ENCODE measurements at regions not wholly inside any gene's neighbourhood (a gene's known extent, or its start where the extent isn't known, plus 50 kb on each side); places are given as distances from the start of the nearest gene placed in this dataset.

DNA sequence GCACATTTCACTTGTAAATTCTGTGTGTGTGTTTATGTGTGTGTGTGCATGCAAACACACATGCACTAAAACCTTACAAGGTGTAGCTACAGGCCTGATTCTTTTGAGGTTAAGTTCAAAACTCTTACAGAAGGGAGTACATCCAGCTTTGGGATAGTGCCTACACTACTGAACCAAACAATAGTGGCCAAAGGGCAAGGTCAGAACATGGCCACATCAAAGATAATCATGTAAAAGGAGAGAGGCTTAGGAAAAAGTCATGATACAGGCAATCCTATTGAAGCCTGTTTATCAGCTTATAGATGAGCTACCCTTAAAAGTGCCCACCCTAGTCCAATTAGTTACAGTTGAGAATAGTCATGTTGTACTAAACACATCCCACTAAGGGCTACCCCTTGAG lies 139.6 kb downstream of the IDS start:
- H3K36me3 ChIP-seq (ENCODE audit: control insufficient read depth in 2 of 3, insufficient read depth in 3 of 3, low read length in 3 of 3): no peaks in the 10 kb centered on the region
- H3K4me1 ChIP-seq (ENCODE audit: control insufficient read depth in 2 of 3, insufficient read depth in 2 of 3, low read depth in 1 of 3, low read length in 3 of 3): no peaks in the 10 kb centered on the region
- no peak for DNase-seq
- intact Hi-C loops (cut with DNase I): no loop called here
- H3K9ac ChIP-seq (ENCODE audit: low read length in 3 of 3): no peak overlapping the region
- no peak overlapping the region for H3K27ac ChIP-seq (ENCODE audit: low read depth in 2 of 2, low read length in 2 of 2)
- FAIRE-seq: no peak
- TF ChIP-seq, protein P1, sequence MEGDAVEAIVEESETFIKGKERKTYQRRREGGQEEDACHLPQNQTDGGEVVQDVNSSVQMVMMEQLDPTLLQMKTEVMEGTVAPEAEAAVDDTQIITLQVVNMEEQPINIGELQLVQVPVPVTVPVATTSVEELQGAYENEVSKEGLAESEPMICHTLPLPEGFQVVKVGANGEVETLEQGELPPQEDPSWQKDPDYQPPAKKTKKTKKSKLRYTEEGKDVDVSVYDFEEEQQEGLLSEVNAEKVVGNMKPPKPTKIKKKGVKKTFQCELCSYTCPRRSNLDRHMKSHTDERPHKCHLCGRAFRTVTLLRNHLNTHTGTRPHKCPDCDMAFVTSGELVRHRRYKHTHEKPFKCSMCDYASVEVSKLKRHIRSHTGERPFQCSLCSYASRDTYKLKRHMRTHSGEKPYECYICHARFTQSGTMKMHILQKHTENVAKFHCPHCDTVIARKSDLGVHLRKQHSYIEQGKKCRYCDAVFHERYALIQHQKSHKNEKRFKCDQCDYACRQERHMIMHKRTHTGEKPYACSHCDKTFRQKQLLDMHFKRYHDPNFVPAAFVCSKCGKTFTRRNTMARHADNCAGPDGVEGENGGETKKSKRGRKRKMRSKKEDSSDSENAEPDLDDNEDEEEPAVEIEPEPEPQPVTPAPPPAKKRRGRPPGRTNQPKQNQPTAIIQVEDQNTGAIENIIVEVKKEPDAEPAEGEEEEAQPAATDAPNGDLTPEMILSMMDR (IDR thresholded peaks at IDR 0.05; ENCODE audit: borderline replicate concordance, extremely low read depth, insufficient read depth): no peak
- H3K9me3 ChIP-seq (ENCODE audit: control insufficient read depth in 2 of 3, insufficient read depth in 1 of 3, low read length in 3 of 3): no peaks in the 10 kb centered on the region
- no peaks in the 10 kb centered on the region for H3K27me3 ChIP-seq (ENCODE audit: control insufficient read depth, insufficient read depth, low read length)
- H3K4me3 ChIP-seq (ENCODE audit: low read length in 3 of 3): no peak overlapping the region

DNA sequence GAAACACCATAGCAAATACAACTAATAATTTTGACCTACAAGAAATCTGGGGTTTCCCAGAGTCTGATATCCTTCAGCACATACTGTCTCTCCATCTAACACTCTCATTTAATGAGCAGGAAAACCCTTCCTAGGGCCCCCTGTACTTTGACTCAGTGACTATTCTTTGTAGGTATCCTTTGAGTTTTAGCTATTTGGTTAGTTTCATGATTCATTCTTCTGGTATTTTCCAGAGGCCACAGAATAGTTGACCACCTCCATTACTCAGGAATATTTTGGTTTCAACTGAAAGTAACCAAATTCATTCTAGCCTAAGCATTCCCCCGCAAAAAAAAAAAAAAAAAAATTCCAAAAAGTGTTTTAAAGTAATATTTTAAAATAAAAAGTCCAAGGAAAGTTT lies 140.0 kb downstream of the IDS start:
- Histone ChIP-seq H3K9me3 (ENCODE audit: control insufficient read depth in 2 of 3, insufficient read depth in 1 of 3, low read length in 3 of 3) (no peaks in the 10 kb centered on the region), H3K27ac (ENCODE audit: low read depth in 2 of 2, low read length in 2 of 2) (no peak overlapping the region), H3K27me3 (ENCODE audit: control insufficient read depth, insufficient read depth, low read length) (no peaks in the 10 kb centered on the region), H3K4me3 (ENCODE audit: low read length in 3 of 3) (no peak overlapping the region), H3K9ac (ENCODE audit: low read length in 3 of 3) (no peak overlapping the region), H3K4me1 (ENCODE audit: control insufficient read depth in 2 of 3, insufficient read depth in 2 of 3, low read depth in 1 of 3, low read length in 3 of 3) (no peaks in the 10 kb centered on the region), H3K36me3 (ENCODE audit: control insufficient read depth in 2 of 3, insufficient read depth in 3 of 3, low read length in 3 of 3) (no peaks in the 10 kb centered on the region)
- DNase-seq (no peak), FAIRE-seq (no peak)
- intact Hi-C loops (cut with DNase I): no loop called here
- TF ChIP-seq, protein P1 (IDR thresholded peaks at IDR 0.05; ENCODE audit: borderline replicate concordance, extremely low read depth, insufficient read depth): no peak

DNA sequence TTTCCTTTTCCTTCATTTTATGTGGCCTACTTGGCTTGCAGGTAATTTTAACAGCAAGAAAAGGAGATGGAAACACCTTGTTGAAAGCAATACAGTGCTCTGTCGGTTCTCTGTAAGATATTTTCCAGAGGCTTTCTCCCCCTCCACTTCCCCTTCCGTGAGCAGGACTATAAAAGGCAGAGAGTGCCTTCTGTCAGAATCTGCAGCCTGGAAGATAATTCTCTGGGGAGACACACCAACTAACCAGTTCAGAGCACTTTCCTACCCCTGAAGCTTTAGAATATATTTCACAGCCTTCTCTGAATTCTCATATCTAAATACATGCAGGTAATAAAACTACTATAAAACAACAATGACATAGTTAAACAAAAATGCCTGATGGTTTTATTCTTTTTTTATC lies 141.1 kb downstream of the IDS start:
- Histone ChIP-seq H3K4me3 (ENCODE audit: low read length in 3 of 3) (no peak overlapping the region), H3K27ac (ENCODE audit: low read depth in 2 of 2, low read length in 2 of 2) (no peak overlapping the region), H3K4me1 (ENCODE audit: control insufficient read depth in 2 of 3, insufficient read depth in 2 of 3, low read depth in 1 of 3, low read length in 3 of 3) (no peaks in the 10 kb centered on the region), H3K9ac (ENCODE audit: low read length in 3 of 3) (no peak overlapping the region), H3K27me3 (ENCODE audit: control insufficient read depth, insufficient read depth, low read length) (no peaks in the 10 kb centered on the region), H3K36me3 (ENCODE audit: control insufficient read depth in 2 of 3, insufficient read depth in 3 of 3, low read length in 3 of 3) (no peaks in the 10 kb centered on the region), H3K9me3 (ENCODE audit: control insufficient read depth in 2 of 3, insufficient read depth in 1 of 3, low read length in 3 of 3) (no peaks in the 10 kb centered on the region)
- DNase-seq (no peak), FAIRE-seq (no peak)
- TF ChIP-seq, protein P1 (IDR thresholded peaks at IDR 0.05; ENCODE audit: borderline replicate concordance, extremely low read depth, insufficient read depth): no peak
- intact Hi-C loops (cut with DNase I): no loop called here

DNA sequence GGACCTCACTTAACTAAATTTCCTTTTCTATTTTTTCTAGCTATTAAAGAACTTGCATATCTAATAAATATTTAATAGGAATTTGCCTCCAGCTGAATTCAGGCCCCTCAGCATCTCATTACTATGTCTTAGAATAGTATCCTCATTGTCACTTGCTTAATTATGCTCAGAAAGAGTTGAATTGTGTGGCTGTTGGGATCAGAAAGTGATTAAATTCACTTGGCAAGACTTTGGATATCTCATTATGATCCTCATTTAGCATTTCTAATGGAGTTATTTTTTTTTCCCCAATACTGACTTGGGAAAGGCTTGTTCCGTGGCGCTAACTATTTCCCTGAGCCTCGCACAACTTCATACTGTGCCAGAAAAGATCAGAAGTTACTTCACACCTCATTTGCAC lies 158.8 kb downstream of the IDS start:
- FAIRE-seq (no peak), DNase-seq (no peak)
- no peaks in the 10 kb centered on the region for H3K4me1 ChIP-seq (ENCODE audit: control insufficient read depth in 2 of 3, insufficient read depth in 2 of 3, low read depth in 1 of 3, low read length in 3 of 3)
- H3K4me3 ChIP-seq (ENCODE audit: low read length in 3 of 3): no peak overlapping the region
- H3K27me3 ChIP-seq (ENCODE audit: control insufficient read depth, insufficient read depth, low read length): no peaks in the 10 kb centered on the region
- no peaks in the 10 kb centered on the region for H3K9me3 ChIP-seq (ENCODE audit: control insufficient read depth in 2 of 3, insufficient read depth in 1 of 3, low read length in 3 of 3)
- H3K9ac ChIP-seq (ENCODE audit: low read length in 3 of 3): no peak overlapping the region
- no peak overlapping the region for H3K27ac ChIP-seq (ENCODE audit: low read depth in 2 of 2, low read length in 2 of 2)
- intact Hi-C loops (cut with DNase I): no loop called here
- no peaks in the 10 kb centered on the region for H3K36me3 ChIP-seq (ENCODE audit: control insufficient read depth in 2 of 3, insufficient read depth in 3 of 3, low read length in 3 of 3)
- TF ChIP-seq, protein P1 (IDR thresholded peaks at IDR 0.05; ENCODE audit: borderline replicate concordance, extremely low read depth, insufficient read depth): no peak
